ENCODE measurements at regions not wholly inside any gene's neighbourhood (a gene's known extent, or its start where the extent isn't known, plus 50 kb on each side); places are given as distances from the start of the nearest gene placed in this dataset.
"Not testable (repeated sequence)": the region's sequence is repeated elsewhere in the genome, so short reads cannot be mapped to it uniquely, and the experiment has no call there.

DNA sequence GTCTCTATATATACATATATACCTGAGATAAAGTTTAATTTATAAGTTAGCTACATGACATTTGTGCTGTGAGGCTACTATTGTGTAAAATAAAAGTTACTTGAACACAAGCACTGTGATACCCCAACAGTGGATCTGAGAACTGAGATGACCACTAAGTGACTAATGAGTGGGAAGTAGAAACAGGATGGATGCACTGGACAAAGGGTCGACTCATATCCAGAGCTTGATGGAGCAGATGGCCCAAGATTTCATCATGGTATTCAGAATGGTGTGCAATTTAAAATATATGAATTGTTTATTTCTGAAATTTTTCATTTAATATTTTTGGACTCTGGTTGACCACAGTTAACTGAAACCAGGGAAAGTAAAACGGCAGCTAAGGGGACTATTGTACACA, 908.6 kb upstream of the MDGA2 start:
- DNase-seq (no peak), ATAC-seq (ENCODE audit: low FRiP score) (no peak)
- Histone ChIP-seq H3K27ac (ENCODE audit: low read depth in 1 of 2, low read length in 2 of 2) (no peak overlapping the region), H3K27me3 (ENCODE audit: control insufficient read depth in 1 of 2, insufficient read depth in 2 of 2, low read length in 1 of 2) (no peaks in the 10 kb centered on the region), H3K9me3 (ENCODE audit: control insufficient read depth, low read length) (no peaks in the 10 kb centered on the region), H3K4me1 (ENCODE audit: control insufficient read depth in 1 of 2, insufficient read depth in 2 of 2, low read length in 2 of 2) (no peaks in the 10 kb centered on the region), H3K4me3 (ENCODE audit: low read length in 2 of 2) (no peak overlapping the region), H3K36me3 (ENCODE audit: control insufficient read depth in 1 of 2, insufficient read depth in 2 of 2, low read length in 1 of 2) (no peaks in the 10 kb centered on the region)
- 40 to 44% methylated on average over 2 of the region's 2 CpGs for WGBS, 2 donors
- intact Hi-C loops (cut with DNase I) = no loop called here

DNA sequence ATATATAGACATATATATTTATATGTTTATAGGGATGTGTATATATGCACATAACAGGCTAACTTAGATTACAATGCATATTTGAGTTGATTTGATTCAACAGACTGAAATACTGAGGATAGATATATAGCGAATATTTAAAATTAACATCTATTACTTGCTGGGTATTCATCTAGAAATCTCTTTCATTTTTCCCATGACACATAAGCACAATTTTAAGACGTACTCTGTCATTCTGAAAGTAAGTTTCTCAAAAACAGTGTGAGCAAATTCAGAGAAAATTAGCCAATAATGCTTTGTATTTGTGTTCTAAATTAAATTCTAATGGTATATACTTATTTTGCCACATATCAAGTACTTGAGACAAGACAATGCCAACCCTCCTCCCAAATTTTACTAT, 907.5 kb upstream of the MDGA2 start:
- ATAC-seq (ENCODE audit: low FRiP score) = no peak
- H3K9me3 ChIP-seq (ENCODE audit: control insufficient read depth, low read length) = no peaks in the 10 kb centered on the region
- no peak overlapping the region for H3K27ac ChIP-seq (ENCODE audit: low read depth in 1 of 2, low read length in 2 of 2)
- H3K4me3 ChIP-seq (ENCODE audit: low read length in 2 of 2) = no peak overlapping the region
- no peaks in the 10 kb centered on the region for H3K4me1 ChIP-seq (ENCODE audit: control insufficient read depth in 1 of 2, insufficient read depth in 2 of 2, low read length in 2 of 2)
- no peaks in the 10 kb centered on the region for H3K36me3 ChIP-seq (ENCODE audit: control insufficient read depth in 1 of 2, insufficient read depth in 2 of 2, low read length in 1 of 2)
- no peak for DNase-seq
- intact Hi-C loops (cut with DNase I) = no loop called here
- no peaks in the 10 kb centered on the region for H3K27me3 ChIP-seq (ENCODE audit: control insufficient read depth in 1 of 2, insufficient read depth in 2 of 2, low read length in 1 of 2)
- WGBS, 2 donors = 92 to 93% methylated on average over 2 of the region's 2 CpGs

DNA sequence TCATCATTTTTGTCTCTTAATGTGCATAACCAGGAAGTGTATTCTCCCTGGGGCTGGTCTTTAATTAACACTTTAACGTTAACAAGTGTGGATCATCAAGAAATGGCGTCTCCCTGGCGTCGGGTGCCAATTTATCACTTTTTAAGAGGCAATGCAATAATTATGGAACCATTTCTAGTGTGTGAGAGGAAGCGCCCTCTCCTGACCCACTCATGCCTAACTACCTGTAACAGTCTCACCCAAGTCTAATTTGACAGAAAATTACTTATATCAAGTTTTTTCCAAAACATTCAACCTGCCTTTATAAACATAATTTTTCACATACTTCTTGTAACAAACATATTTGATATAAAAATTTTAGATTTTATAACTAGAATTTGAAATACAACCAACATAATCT, 905.3 kb upstream of the MDGA2 start:
- DNase-seq = no peak
- Histone ChIP-seq H3K36me3 (ENCODE audit: control insufficient read depth in 1 of 2, insufficient read depth in 2 of 2, low read length in 1 of 2) (no peaks in the 10 kb centered on the region), H3K4me1 (ENCODE audit: control insufficient read depth in 1 of 2, insufficient read depth in 2 of 2, low read length in 2 of 2) (no peaks in the 10 kb centered on the region), H3K27me3 (ENCODE audit: control insufficient read depth in 1 of 2, insufficient read depth in 2 of 2, low read length in 1 of 2) (no peaks in the 10 kb centered on the region), H3K9me3 (ENCODE audit: control insufficient read depth, low read length) (peaks cover 2% of the 10 kb centered on the region), H3K27ac (ENCODE audit: low read depth in 1 of 2, low read length in 2 of 2) (no peak overlapping the region), H3K4me3 (ENCODE audit: low read length in 2 of 2) (no peak overlapping the region)
- ATAC-seq (ENCODE audit: low FRiP score) = no peak
- intact Hi-C loops (cut with DNase I) = no loop called here
- whole genome bisulfite sequencing, 2 donors = 88 to 93% methylated on average over 5 of the region's 5 CpGs

DNA sequence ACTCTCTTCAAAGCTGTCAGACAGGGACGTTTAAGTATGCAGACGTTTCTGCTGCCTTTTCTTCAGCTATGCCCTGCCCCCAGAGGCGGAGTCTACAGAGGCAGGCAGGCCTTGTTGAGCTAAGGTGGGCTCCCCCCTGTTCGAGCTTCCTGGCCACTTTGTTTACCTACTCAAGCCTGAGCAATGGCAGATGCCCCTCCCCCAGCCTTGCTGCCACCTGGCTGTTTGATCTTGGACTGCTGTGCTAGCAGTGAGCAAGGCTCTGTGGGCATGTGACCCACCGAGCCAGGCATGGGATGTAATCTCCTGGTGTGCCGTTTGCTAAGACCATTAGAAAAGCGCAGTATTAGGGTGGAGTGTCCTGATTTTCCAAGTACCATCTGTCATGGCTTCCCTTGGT, 900.4 kb upstream of the MDGA2 start:
- intact Hi-C loops (cut with DNase I) = no loop called here
- H3K4me3 ChIP-seq (ENCODE audit: low read length in 2 of 2) = no peak overlapping the region
- H3K27me3 ChIP-seq (ENCODE audit: control insufficient read depth in 1 of 2, insufficient read depth in 2 of 2, low read length in 1 of 2) = no peaks in the 10 kb centered on the region
- H3K27ac ChIP-seq (ENCODE audit: low read depth in 1 of 2, low read length in 2 of 2) = no peak overlapping the region
- no peaks in the 10 kb centered on the region for H3K4me1 ChIP-seq (ENCODE audit: control insufficient read depth in 1 of 2, insufficient read depth in 2 of 2, low read length in 2 of 2)
- ATAC-seq (ENCODE audit: low FRiP score) (no peak), DNase-seq (no peak)
- WGBS, 2 donors = 80 to 83% methylated on average over 7 of the region's 7 CpGs
- no peaks in the 10 kb centered on the region for H3K36me3 ChIP-seq (ENCODE audit: control insufficient read depth in 1 of 2, insufficient read depth in 2 of 2, low read length in 1 of 2)
- H3K9me3 ChIP-seq (ENCODE audit: control insufficient read depth, low read length) = peaks cover 2% of the 10 kb centered on the region

DNA sequence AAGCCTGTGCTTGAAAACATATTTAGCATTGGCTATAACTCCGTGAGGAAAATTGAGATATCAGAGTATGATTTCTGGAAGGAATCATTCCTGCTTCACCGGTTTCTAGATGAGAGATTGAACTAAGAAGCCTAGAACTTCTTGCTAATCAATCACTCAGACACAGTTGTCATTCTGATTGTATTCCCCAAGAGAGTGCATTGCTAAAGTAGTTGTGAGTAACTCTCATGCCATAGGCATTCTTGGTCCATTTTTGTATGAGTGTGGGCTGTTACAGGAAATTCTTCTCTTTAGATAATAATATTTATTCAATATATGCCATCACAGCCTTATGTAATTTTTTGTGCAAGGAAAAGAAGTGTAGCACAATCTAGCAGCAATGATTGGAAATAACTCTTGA, 893.3 kb upstream of the MDGA2 start:
- H3K9me3 ChIP-seq (ENCODE audit: control insufficient read depth, low read length) = no peaks in the 10 kb centered on the region
- ATAC-seq (ENCODE audit: low FRiP score) (no peak), DNase-seq (no peak)
- intact Hi-C loops (cut with DNase I) = no loop called here
- no peaks in the 10 kb centered on the region for H3K27me3 ChIP-seq (ENCODE audit: control insufficient read depth in 1 of 2, insufficient read depth in 2 of 2, low read length in 1 of 2)
- no peak overlapping the region for H3K4me3 ChIP-seq (ENCODE audit: low read length in 2 of 2)
- H3K27ac ChIP-seq (ENCODE audit: low read depth in 1 of 2, low read length in 2 of 2) = no peak overlapping the region
- whole genome bisulfite sequencing, 2 donors = 7 to 9% methylated on average over 2 of the region's 2 CpGs
- no peaks in the 10 kb centered on the region for H3K4me1 ChIP-seq (ENCODE audit: control insufficient read depth in 1 of 2, insufficient read depth in 2 of 2, low read length in 2 of 2)
- H3K36me3 ChIP-seq (ENCODE audit: control insufficient read depth in 1 of 2, insufficient read depth in 2 of 2, low read length in 1 of 2) = no peaks in the 10 kb centered on the region

DNA sequence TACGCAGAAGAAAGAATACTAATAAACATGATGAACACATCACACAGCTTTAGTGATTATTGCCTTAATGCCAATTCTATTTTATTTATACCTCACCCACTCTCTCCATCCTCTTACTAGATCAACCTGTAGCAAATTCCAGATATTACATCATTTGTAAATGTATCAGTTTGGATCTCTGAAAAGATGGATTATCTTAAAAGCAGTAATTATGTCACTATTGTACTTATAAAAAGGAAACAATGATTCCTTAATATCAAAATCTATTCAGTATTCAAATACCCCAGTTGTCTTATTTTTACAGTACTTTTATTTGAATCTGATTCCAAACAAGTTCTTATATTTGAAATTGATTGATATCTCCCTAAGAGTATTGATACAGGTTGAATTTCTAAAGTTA, 892.8 kb upstream of the MDGA2 start:
- intact Hi-C loops (cut with DNase I) = no loop called here
- ATAC-seq (ENCODE audit: low FRiP score) (no peak), DNase-seq (no peak)
- Histone ChIP-seq H3K4me3 (ENCODE audit: low read length in 2 of 2) (no peak overlapping the region), H3K4me1 (ENCODE audit: control insufficient read depth in 1 of 2, insufficient read depth in 2 of 2, low read length in 2 of 2) (no peaks in the 10 kb centered on the region), H3K27me3 (ENCODE audit: control insufficient read depth in 1 of 2, insufficient read depth in 2 of 2, low read length in 1 of 2) (no peaks in the 10 kb centered on the region), H3K36me3 (ENCODE audit: control insufficient read depth in 1 of 2, insufficient read depth in 2 of 2, low read length in 1 of 2) (no peaks in the 10 kb centered on the region), H3K27ac (ENCODE audit: low read depth in 1 of 2, low read length in 2 of 2) (no peak overlapping the region), H3K9me3 (ENCODE audit: control insufficient read depth, low read length) (peaks cover 2% of the 10 kb centered on the region)
- 92% methylated on average over 1 of the region's 1 CpG for WGBS, 2 donors

DNA sequence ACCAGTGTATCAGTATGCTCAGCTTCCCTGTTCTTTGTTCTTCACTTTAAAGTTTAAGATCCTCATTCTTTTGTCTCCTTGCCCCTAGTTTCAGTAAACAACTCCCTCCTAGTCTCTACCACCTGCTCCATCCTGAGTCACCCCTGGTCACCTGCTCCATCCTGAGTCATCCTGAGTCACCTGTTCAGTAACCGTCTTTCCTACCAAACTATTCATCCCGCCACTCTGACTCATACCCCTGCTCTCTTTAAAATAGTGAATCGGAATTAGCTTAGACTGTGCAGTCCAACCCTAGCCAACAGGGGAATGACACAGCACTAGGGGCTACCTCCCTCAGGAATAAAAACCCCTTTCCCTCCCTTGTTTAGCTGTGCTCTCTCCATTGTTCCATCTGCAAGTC, 888.1 kb upstream of the MDGA2 start:
- no peak overlapping the region for H3K4me3 ChIP-seq (ENCODE audit: low read length in 2 of 2)
- H3K9me3 ChIP-seq (ENCODE audit: control insufficient read depth, low read length) = peaks cover 2% of the 10 kb centered on the region
- intact Hi-C loops (cut with DNase I) = no loop called here
- ATAC-seq (ENCODE audit: low FRiP score) (no peak), DNase-seq (no peak)
- H3K27me3 ChIP-seq (ENCODE audit: control insufficient read depth in 1 of 2, insufficient read depth in 2 of 2, low read length in 1 of 2) = no peaks in the 10 kb centered on the region
- no peak overlapping the region for H3K27ac ChIP-seq (ENCODE audit: low read depth in 1 of 2, low read length in 2 of 2)
- 94 to 96% methylated on average over 3 of the region's 3 CpGs for WGBS, 2 donors
- no peaks in the 10 kb centered on the region for H3K4me1 ChIP-seq (ENCODE audit: control insufficient read depth in 1 of 2, insufficient read depth in 2 of 2, low read length in 2 of 2)
- no peaks in the 10 kb centered on the region for H3K36me3 ChIP-seq (ENCODE audit: control insufficient read depth in 1 of 2, insufficient read depth in 2 of 2, low read length in 1 of 2)

DNA sequence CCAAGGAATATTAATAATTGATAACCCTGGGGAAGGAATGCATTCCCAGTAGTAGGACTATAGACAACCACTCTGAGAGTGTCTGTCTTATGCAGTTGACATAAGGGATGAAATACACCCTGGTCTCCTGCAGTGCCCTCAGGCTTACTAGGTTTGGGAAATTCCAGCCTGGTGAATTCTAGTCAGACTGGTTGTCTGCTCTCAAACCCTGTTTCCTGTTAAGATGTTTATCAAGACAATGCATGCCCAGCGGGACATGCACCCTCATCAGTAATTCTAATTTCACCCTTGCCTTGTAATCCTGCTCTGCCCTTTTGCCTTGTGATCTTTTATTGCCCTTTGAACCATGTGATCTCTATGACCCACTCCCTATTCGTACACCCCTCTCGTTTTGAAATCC, 886.0 kb upstream of the MDGA2 start:
- intact Hi-C loops (cut with DNase I); H3K27me3 ChIP-seq (ENCODE audit: control insufficient read depth in 1 of 2, insufficient read depth in 2 of 2, low read length in 1 of 2); ATAC-seq (ENCODE audit: low FRiP score); H3K4me1 ChIP-seq (ENCODE audit: control insufficient read depth in 1 of 2, insufficient read depth in 2 of 2, low read length in 2 of 2); H3K9me3 ChIP-seq (ENCODE audit: control insufficient read depth, low read length); H3K4me3 ChIP-seq (ENCODE audit: low read length in 2 of 2); H3K36me3 ChIP-seq (ENCODE audit: control insufficient read depth in 1 of 2, insufficient read depth in 2 of 2, low read length in 1 of 2); DNase-seq; H3K27ac ChIP-seq (ENCODE audit: low read depth in 1 of 2, low read length in 2 of 2): not testable (repeated sequence)
- 72 to 74% methylated on average over 3 of the region's 3 CpGs for WGBS, 2 donors

DNA sequence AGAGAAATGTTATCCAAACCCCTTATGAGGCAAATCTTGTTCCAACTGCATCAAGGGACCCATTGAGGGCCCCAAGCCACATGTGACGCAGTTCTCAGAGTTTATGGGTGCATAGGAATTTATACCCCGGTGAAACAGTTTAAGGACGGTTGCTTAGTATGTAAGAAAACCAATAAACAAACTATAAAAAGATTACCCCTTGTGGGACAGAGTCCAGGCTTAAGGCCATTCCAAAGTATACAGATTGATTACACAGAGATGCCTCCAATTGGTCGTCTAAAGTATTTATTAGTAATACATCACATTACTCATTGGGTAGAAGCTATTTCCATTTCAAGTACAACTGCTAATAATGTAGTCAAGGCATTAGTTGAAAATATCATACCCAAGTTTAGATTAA, 885.0 kb upstream of the MDGA2 start:
- 79 to 80% methylated on average over 4 of the region's 4 CpGs for WGBS, 2 donors
- Histone ChIP-seq H3K4me1 (ENCODE audit: control insufficient read depth in 1 of 2, insufficient read depth in 2 of 2, low read length in 2 of 2) (no peaks in the 10 kb centered on the region), H3K27ac (ENCODE audit: low read depth in 1 of 2, low read length in 2 of 2) (no peak overlapping the region), H3K4me3 (ENCODE audit: low read length in 2 of 2) (no peak overlapping the region), H3K9me3 (ENCODE audit: control insufficient read depth, low read length) (peaks cover 2% of the 10 kb centered on the region), H3K36me3 (ENCODE audit: control insufficient read depth in 1 of 2, insufficient read depth in 2 of 2, low read length in 1 of 2) (no peaks in the 10 kb centered on the region), H3K27me3 (ENCODE audit: control insufficient read depth in 1 of 2, insufficient read depth in 2 of 2, low read length in 1 of 2) (no peaks in the 10 kb centered on the region)
- no peak for DNase-seq
- ATAC-seq (ENCODE audit: low FRiP score) = no peak
- intact Hi-C loops (cut with DNase I) = no loop called here

DNA sequence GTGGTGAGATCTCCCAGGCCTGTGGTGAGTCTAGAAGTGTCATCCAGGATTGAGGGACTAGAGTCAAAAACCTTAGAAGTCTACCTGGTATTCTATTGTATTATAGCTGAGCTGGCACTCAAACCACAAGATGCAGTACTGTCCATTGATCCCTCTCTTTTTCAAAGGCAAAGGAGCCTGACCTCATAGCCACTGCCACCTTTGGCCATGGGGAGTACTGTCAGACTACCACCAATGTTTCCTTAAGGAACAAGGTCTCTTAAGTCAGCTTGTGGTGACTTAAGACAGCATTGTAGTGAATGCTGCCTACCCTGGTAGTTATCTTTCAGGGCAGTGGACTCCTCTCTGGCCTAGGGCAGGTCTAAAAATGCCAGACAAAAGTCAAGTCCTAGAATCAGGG, 878.0 kb upstream of the MDGA2 start:
- H3K36me3 ChIP-seq (ENCODE audit: control insufficient read depth in 1 of 2, insufficient read depth in 2 of 2, low read length in 1 of 2) = no peaks in the 10 kb centered on the region
- intact Hi-C loops (cut with DNase I) = no loop called here
- DNase-seq (no peak), ATAC-seq (ENCODE audit: low FRiP score) (no peak)
- no peak overlapping the region for H3K27ac ChIP-seq (ENCODE audit: low read depth in 1 of 2, low read length in 2 of 2)
- H3K27me3 ChIP-seq (ENCODE audit: control insufficient read depth in 1 of 2, insufficient read depth in 2 of 2, low read length in 1 of 2) = no peaks in the 10 kb centered on the region
- H3K4me3 ChIP-seq (ENCODE audit: low read length in 2 of 2) = no peak overlapping the region
- peaks cover 1% of the 10 kb centered on the region for H3K9me3 ChIP-seq (ENCODE audit: control insufficient read depth, low read length)
- H3K4me1 ChIP-seq (ENCODE audit: control insufficient read depth in 1 of 2, insufficient read depth in 2 of 2, low read length in 2 of 2) = no peaks in the 10 kb centered on the region
